HEK293T (cell line): ENCODE measurements at regions not wholly inside any gene's neighbourhood (a gene's known extent, or its start where the extent isn't known, plus 50 kb on each side); places are given as distances from the start of the nearest gene placed in this dataset.

Experiments used
- CTCF ChIA-PET: fragments of 350-600 bp; formaldehyde crosslinking; extraction: SDS; loops from one replicate; lab custom pipeline; 2021; ENCODE audit warnings: antibody characterized with exemption, inconsistent platforms; lab: Yijun Ruan, JAX
- POLR2A ChIA-PET: fragments of 350-600 bp; formaldehyde crosslinking; extraction: SDS; loops from one replicate; lab custom pipeline; 2020; ENCODE audit warnings: antibody characterized with exemption, inconsistent platforms; lab: Yijun Ruan, JAX
- DNase-seq: peaks from one replicate; pipeline ENCODE4 v3.0.0; 2012; ENCODE audit warnings: mixed read lengths; ENCODE audit errors: extremely low spot score
- ARNT ChIP-seq: fragments of 450-650 bp; IDR thresholded peaks from 2 replicates; pipeline ENCODE4 v1.6.1; 2017; ENCODE audit warnings: mild to moderate bottlenecking
- BHLHE40 ChIP-seq: fragments of 450-650 bp; IDR thresholded peaks from 2 replicates; pipeline ENCODE4 v1.6.1; 2016; ENCODE audit warnings: mild to moderate bottlenecking, moderate library complexity, borderline replicate concordance
- CTBP1 ChIP-seq: fragments of 450-650 bp; IDR thresholded peaks from 2 replicates; pipeline ENCODE4 v1.6.1; 2016; ENCODE audit warnings: borderline replicate concordance
- ELF4 ChIP-seq: fragments of 450-650 bp; IDR thresholded peaks from 2 replicates; pipeline ENCODE4 v1.6.1; 2017; ENCODE audit warnings: antibody characterized with exemption
- FOXA1 ChIP-seq: fragments of 450-650 bp; IDR thresholded peaks from 2 replicates; pipeline ENCODE4 v1.6.1; 2016; ENCODE audit warnings: mild to moderate bottlenecking
- FOXK2 ChIP-seq: fragments of 450-650 bp; IDR thresholded peaks from 2 replicates; pipeline ENCODE4 v1.6.1; 2016; ENCODE audit warnings: mild to moderate bottlenecking
- FOXM1 ChIP-seq: fragments of 450-650 bp; IDR thresholded peaks from 2 replicates; pipeline ENCODE4 v1.6.1; 2017; ENCODE audit warnings: mild to moderate bottlenecking, borderline replicate concordance
- HDGF ChIP-seq: fragments of 450-650 bp; IDR thresholded peaks from 2 replicates; pipeline ENCODE4 v1.6.1; 2017; ENCODE audit warnings: antibody characterized with exemption, borderline replicate concordance
- L3MBTL2 ChIP-seq: fragments of 450-650 bp; conservative IDR thresholded peaks from 2 replicates; pipeline ENCODE4 v1.6.1; 2016; ENCODE audit warnings: mild to moderate bottlenecking
- LEF1 ChIP-seq: fragments of 450-650 bp; IDR thresholded peaks from 2 replicates; pipeline ENCODE4 v1.6.1; 2017; ENCODE audit warnings: mild to moderate bottlenecking, borderline replicate concordance
- NFRKB ChIP-seq: fragments of 450-650 bp; IDR thresholded peaks from 2 replicates; pipeline ENCODE4 v1.6.1; 2016; ENCODE audit warnings: mild to moderate bottlenecking, moderate library complexity
- PKNOX1 ChIP-seq: fragments of 450-650 bp; IDR thresholded peaks from 2 replicates; pipeline ENCODE4 v1.6.1; 2016
- SP1 ChIP-seq: fragments of 450-650 bp; IDR thresholded peaks from 2 replicates; pipeline ENCODE4 v1.6.1; 2017
- SUZ12 ChIP-seq: fragments of 450-650 bp; IDR thresholded peaks from 2 replicates; pipeline ENCODE4 v1.6.1; 2016; ENCODE audit warnings: mild to moderate bottlenecking
- TARDBP ChIP-seq: fragments of 450-650 bp; IDR thresholded peaks from 2 replicates; pipeline ENCODE4 v1.6.1; 2016
- ZNF384 ChIP-seq: fragments of 450-650 bp; IDR thresholded peaks from 2 replicates; pipeline ENCODE4 v1.6.1; 2016

GRCh38 chr6:105932440-105932839 lies 153.7 kb upstream of the PRDM1 start:
- POLR2A ChIA-PET = no interaction called here
- TF ChIP-seq ARNT = no peak
- no peak for TF ChIP-seq SUZ12
- DNase-seq = no peak
- CTCF ChIA-PET = no interaction called here

- DNase-seq = no peak
- CTCF ChIA-PET = no interaction called here
- POLR2A ChIA-PET = no interaction called here
- TF ChIP-seq SP1 (no peak), PKNOX1 (no peak), ELF4 (no peak), FOXK2 (no peak), FOXM1 (no peak), SUZ12 (no peak), NFRKB (no peak), LEF1 (no peak), FOXA1 (no peak), CTBP1 (no peak), HDGF (no peak), TARDBP (no peak)
Measured at GRCh38 chr6:105929626-105930025, 156.5 kb upstream of the PRDM1 start.

GRCh38 chr6:105926318-105926717 lies 159.8 kb upstream of the PRDM1 start:
- TF ChIP-seq ZNF384 (no peak), FOXK2 (no peak)
- POLR2A ChIA-PET = no interaction called here
- CTCF ChIA-PET = no interaction called here
- DNase-seq = no peak

GRCh38 chr6:105925706-105926105 lies 160.4 kb upstream of the PRDM1 start:
- TF ChIP-seq TARDBP = no peak
- TF ChIP-seq SP1 = no peak
- no peak for TF ChIP-seq NFRKB
- no peak for TF ChIP-seq FOXK2
- no peak for TF ChIP-seq CTBP1
- TF ChIP-seq FOXA1 = no peak
- no peak for TF ChIP-seq HDGF
- TF ChIP-seq BHLHE40 = no peak
- ChIA-PET POLR2A (no interaction called here), CTCF (no interaction called here)
- no peak for DNase-seq

- TF ChIP-seq TARDBP = no peak
- TF ChIP-seq BHLHE40 = no peak
- no peak for TF ChIP-seq HDGF
- no peak for TF ChIP-seq ARNT
- TF ChIP-seq FOXA1 = no peak
- TF ChIP-seq CTBP1 = no peak
- TF ChIP-seq LEF1 = no peak
- no peak for TF ChIP-seq L3MBTL2
- no peak for TF ChIP-seq SP1
- ChIA-PET CTCF (no interaction called here), POLR2A (no interaction called here)
- no peak for DNase-seq
Measured at GRCh38 chr6:105921781-105922180, 164.4 kb upstream of the PRDM1 start.

- DNase-seq = no peak
- TF ChIP-seq SUZ12 (no peak), TARDBP (no peak), HDGF (no peak), FOXA1 (no peak), SP1 (no peak), ZNF384 (no peak), L3MBTL2 (no peak)
- CTCF ChIA-PET = no interaction called here
- POLR2A ChIA-PET = no interaction called here
Measured at GRCh38 chr6:105920071-105920470, 166.1 kb upstream of the PRDM1 start.

- no peak for DNase-seq
- ChIA-PET CTCF (no interaction called here), POLR2A (no interaction called here)
- TF ChIP-seq HDGF (no peak), BHLHE40 (no peak), FOXM1 (no peak), L3MBTL2 (no peak), NFRKB (no peak), FOXA1 (no peak), ZNF384 (no peak), SUZ12 (no peak)
Measured at GRCh38 chr6:105917038-105917695, 169.0 kb upstream of the PRDM1 start.

- DNase-seq = no peak
- CTCF ChIA-PET = no interaction called here
- TF ChIP-seq FOXA1 (no peak), FOXK2 (no peak), LEF1 (no peak), CTBP1 (no peak), NFRKB (no peak), SP1 (no peak), SUZ12 (no peak), PKNOX1 (no peak), ARNT (no peak), TARDBP (no peak), BHLHE40 (no peak)
- POLR2A ChIA-PET = no interaction called here
Measured at GRCh38 chr6:105911106-105911629, 175.0 kb upstream of the PRDM1 start.
